ENCODE measurements at regions not wholly inside any gene's neighbourhood (a gene's known extent, or its start where the extent isn't known, plus 50 kb on each side); places are given as distances from the start of the nearest gene placed in this dataset.

GRCh38 chr6:43900916-43901732 lies 131.1 kb downstream of the VEGFA start:
- DNase-seq: no peak

GRCh38 chr6:43900560-43900915 lies 130.5 kb downstream of the VEGFA start:
- no peak for DNase-seq

GRCh38 chr6:43899830-43900229 lies 129.8 kb downstream of the VEGFA start:
- no peak for DNase-seq

- no peak for DNase-seq
These were observed 128.5 kb downstream of the VEGFA start for GRCh38 chr6:43898358-43899131.

DNA sequence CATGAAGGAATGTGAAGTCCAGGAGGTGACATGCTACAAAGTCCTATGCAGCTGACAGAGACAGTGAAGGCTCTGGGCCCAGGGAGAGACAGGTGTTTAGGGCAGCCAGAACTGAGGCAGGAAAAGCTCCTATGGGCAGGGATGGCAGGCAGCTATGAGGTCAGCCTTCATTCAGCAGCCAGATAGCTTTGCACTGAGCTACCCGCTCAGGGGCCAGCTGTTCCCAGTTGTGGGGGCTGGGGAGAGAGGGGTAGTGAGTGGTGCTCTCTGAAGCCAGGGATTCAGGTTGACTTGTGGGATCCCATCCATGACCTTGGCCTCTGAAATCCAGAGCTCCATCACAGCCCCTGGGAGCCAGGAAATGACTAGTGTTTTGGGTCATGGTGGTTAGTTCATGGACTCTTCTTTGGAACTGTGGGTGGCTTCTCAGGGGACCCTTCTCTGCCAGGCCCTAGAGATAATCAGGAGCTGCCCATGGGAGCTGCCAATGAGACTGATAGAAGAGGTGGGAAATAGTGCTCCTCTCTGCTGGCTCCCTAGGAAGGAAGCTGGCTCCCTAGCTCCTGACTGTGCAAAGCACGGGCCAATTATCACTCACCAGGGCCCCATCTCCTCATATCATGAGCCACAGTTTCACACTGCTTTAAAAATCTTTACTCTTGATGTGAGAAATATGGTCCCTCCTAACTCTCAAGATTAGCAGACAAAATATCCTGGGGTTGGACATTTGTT lies 127.7 kb downstream of the VEGFA start:
- no peak for DNase-seq

DNA sequence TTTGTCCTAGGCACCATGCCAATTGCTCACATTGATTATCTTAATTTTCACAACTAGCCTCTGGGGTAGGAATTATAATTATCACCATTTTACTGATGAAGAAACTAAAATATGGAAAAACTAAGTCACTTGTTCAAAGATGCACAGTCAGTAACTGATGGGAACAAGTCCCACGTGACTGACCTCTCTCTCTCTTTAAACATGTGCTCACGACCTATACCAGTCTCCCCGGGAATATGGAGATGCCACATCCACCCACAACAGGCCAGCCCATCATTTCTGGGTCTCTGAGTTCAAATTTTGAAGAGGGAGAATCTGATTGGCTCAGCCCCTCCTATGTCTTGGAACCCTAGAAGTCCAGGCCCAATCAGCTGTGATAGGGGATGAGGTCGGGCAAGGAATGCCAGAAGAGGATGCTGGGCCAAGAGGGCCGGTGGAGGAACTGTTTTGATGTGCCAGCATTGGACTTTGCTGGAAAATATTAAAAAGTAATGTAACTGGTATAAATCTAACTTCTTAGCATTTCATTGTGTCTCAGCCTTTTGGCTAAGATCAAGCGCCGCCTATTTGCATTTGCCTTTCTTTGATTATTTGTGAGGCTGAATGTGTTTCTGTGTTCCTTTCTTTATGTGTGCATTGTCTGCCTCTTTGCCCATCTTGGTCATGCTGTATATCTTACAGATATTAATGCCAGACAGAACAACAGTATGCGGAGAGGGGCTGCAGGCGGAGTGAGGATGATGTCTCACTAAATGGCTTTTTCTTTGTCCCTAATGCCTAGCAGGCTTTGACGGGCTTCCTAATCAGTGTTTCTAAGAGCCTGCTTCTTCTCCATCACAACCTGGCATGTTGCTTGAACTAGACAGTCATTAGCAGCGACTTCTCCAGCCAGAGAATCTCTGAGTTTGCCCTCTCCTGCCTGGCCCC lies 126.6 kb downstream of the VEGFA start:
- no peak for DNase-seq

GRCh38 chr6:43895656-43896328 lies 125.8 kb downstream of the VEGFA start:
- DNase-seq: no peak

GRCh38 chr6:43893073-43893472 lies 123.1 kb downstream of the VEGFA start:
- no peak for DNase-seq

- DNase-seq: no peak
These were observed 121.3 kb downstream of the VEGFA start for GRCh38 chr6:43891072-43891870.

DNA sequence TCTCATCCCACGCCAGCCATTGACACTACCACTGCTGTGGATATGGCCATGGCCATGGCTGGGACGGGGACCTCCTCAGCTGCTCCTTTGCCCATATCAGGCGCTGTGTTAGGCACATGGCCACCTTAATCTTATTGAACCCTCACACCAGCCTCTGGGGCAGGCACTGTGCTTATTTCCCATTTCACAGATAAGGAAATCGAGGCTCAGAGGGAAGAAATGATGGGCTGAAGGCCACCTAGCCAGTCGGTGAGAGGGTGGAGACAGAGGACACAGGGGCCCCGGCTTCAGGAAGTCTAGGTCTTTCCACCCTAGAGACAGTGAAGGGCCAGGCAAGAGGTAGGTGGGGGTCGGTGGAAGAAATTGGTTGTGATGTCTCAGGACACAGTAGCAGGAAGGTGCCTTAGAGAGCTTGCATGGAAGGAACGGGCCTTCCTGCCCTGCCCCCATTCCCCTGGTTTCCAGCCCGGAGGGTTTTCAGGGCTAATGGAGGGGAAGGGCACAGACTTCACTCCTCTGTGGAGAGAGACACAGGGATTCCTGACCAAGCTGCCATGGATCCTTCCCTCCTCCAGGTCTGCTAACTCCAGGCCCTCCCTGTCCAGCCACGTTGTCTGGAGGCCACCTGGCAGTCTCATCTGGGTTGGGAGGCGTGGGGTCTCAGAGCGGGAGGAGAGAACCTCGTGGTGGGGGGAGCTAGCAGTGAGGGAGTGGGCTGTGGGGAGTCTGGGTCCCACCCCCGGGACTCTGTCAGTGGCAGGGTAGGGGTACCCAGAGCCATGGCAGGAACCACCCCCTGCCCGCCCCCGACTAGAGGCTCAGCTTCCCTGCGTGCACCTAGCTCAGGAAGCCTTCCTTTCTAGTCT lies 120.4 kb downstream of the VEGFA start:
- no peak for DNase-seq

DNA sequence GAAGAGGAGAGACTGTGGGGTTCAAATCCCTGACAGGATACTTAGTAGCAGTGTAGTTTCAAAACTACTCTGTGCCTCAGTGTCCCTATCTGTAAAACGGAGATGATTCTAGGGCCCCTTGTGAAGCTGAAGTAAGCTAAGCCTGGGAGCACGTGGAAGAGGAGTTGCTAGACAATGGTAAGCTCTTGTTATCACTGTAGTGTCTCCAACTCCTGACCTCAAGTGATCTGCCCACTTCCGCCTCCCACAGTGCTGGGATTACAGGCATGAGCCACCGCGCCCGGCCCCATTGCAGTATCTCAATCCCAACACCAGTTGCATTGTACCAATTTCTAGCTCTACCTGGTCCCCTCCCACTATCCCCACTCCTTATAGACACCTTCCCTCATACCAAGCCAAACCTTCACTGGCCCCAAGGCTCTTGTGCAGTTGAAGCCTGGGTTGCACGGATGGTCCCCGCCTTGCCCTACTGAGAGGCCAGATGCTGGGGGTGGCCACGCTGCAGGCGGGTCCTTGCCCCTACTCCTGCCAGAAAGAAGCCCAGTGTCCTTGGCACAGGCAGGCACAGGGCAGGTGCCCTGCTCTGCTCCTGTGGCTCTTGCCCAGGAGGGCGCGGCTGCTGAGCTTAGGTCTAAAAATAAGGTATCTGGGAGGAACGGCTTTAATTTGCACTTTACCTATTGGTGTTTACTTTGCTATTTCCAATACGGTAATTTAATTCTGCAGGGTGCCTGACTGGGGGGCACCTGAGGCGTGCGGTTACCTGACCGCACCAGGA lies 118.1 kb downstream of the VEGFA start:
- no peak for DNase-seq

- peak; percentile 29 for DNase-seq
These were observed 117.4 kb downstream of the VEGFA start for GRCh38 chr6:43887340-43887858.

GRCh38 chr6:43886717-43887339 lies 116.8 kb downstream of the VEGFA start:
- no peak for DNase-seq

DNA sequence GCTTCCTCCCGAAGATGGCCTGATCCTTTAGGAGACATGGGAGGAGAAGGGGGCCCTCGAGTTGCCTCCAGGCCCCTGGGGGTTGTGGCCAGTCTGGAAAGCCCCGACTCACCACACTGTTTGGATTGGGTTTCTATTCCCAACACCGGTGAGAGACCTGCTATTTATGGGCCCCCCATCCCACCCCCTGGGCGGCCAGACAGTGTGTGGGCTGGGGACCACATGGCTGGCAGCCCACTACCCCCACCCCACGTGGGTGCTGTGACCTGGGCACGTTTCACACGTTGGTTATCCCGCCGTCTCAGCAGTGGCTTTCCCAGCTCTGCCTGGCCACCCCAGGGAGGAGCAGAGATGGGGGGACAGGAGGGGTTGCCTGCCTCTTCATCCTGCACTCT lies 116.1 kb downstream of the VEGFA start:
- no peak for DNase-seq

- DNase-seq: no peak
These were observed 115.5 kb downstream of the VEGFA start for GRCh38 chr6:43885399-43886066.

GRCh38 chr6:43884652-43885022 lies 114.6 kb downstream of the VEGFA start:
- DNase-seq: no peak

DNA sequence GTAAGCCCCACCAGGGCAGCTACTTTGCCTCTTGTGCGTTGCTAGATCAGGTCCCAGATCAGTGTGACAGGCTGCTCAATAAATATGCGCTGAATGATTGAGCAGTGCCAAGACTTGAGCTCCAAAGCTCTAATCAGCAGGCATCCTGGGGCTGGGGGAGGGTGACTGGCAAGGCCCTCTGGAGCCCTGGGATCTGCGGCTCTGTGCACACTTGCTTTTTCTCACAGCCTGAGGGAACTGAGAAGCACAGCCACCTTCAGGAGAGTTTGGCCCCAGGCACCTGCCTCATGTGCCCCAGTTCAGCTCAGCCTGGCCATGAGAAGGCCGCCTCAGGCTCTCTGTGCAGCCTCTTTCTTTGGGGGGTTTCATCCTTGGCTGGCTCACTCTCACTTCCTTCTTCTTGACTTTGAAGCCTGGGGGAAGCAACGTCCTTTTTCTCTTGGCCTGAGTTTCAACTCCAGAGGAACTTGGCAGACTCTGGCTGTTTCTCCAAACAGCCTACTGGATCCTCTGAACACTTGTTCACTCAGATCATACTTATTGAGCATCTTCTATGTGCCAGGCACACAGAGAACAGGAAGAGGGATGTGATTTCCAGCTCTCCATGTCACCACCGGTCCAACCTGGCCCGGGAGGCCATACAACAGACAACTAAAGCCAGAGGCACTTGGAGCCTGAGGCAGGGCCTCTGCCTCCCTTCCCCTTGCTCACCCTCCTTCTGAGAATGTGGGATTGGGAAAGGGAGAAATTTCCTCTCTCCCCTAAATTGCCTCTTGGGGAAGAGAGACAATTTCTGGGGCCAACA lies 114.0 kb downstream of the VEGFA start:
- no peak for DNase-seq
